Astrocyte (in vitro differentiated cells and primary cell): ENCODE measurements at regions not wholly inside any gene's neighbourhood (a gene's known extent, or its start where the extent isn't known, plus 50 kb on each side); places are given as distances from the start of the nearest gene placed in this dataset.
"Not testable (repeated sequence)": the region's sequence is repeated elsewhere in the genome, so short reads cannot be mapped to it uniquely, and the experiment has no call there.

Source experiments
- DNase-seq: peaks from one replicate; pipeline ENCODE4 v3.0.0-alpha.2; 2010; ENCODE audit warnings: low read depth
- FAIRE-seq: peaks from 2 replicates; lab custom pipeline; 2011; peaks lifted over from hg19 to GRCh38; lab: Jason Lieb, UNC
- H2AFZ ChIP-seq: 2 replicates; pipeline ENCODE4 v1.6.0; 2012; ENCODE audit warnings: low read depth, low read length, inconsistent platforms
- H3K27ac ChIP-seq: 2 replicates; pipeline ENCODE4 v1.5.1; 2011; ENCODE audit warnings: low read depth, low read length, inconsistent platforms
- H3K27me3 ChIP-seq: 2 replicates; pipeline ENCODE4 v1.6.0; 2011; ENCODE audit warnings: low read length, inconsistent platforms; ENCODE audit not compliant: insufficient read depth
- H3K36me3 ChIP-seq: 2 replicates; pipeline ENCODE4 v1.5.1; 2011; ENCODE audit warnings: low read length, inconsistent platforms; ENCODE audit not compliant: insufficient read depth
- H3K4me1 ChIP-seq: 2 replicates; pipeline ENCODE4 v1.5.1; 2011; ENCODE audit warnings: low read length, inconsistent platforms; ENCODE audit not compliant: insufficient read depth
- H3K4me2 ChIP-seq: 2 replicates; pipeline ENCODE4 v1.6.0; 2012; ENCODE audit warnings: low read length, inconsistent platforms
- H3K4me3 ChIP-seq: 2 replicates; pipeline ENCODE4 v1.5.1; 2011; ENCODE audit warnings: low read depth, mild to moderate bottlenecking, low read length, inconsistent platforms; ENCODE audit not compliant: insufficient read depth
- H3K79me2 ChIP-seq: 2 replicates; pipeline ENCODE4 v1.6.0; 2012; ENCODE audit warnings: mild to moderate bottlenecking, low read length, inconsistent platforms; ENCODE audit not compliant: insufficient read depth
- H3K9ac ChIP-seq: 2 replicates; pipeline ENCODE4 v1.6.0; 2012; ENCODE audit warnings: mild to moderate bottlenecking, low read length, inconsistent platforms
- H3K9me3 ChIP-seq: 2 replicates; pipeline ENCODE4 v1.5.1; 2012; ENCODE audit warnings: low read depth, mild to moderate bottlenecking, low read length, inconsistent platforms; ENCODE audit not compliant: insufficient read depth
- H4K20me1 ChIP-seq: 2 replicates; pipeline ENCODE4 v1.6.0; 2012; ENCODE audit warnings: low read length, inconsistent platforms; ENCODE audit not compliant: insufficient read depth
- H3K27ac Mint-ChIP-seq: one replicate; pipeline ENCODE4 v1.8.0; 2021; ENCODE audit warnings: mild to moderate bottlenecking, mixed read lengths; ENCODE audit not compliant: unreplicated experiment
- H3K27me3 Mint-ChIP-seq: one replicate; pipeline ENCODE4 v1.8.0; 2021; ENCODE audit warnings: low read depth, mixed read lengths; ENCODE audit not compliant: unreplicated experiment
- H3K36me3 Mint-ChIP-seq: one replicate; pipeline ENCODE4 v1.8.0; 2021; ENCODE audit warnings: low read depth, mixed read lengths; ENCODE audit not compliant: unreplicated experiment
- H3K4me1 Mint-ChIP-seq: one replicate; pipeline ENCODE4 v1.8.0; 2021; ENCODE audit warnings: low read depth, mixed read lengths; ENCODE audit not compliant: unreplicated experiment
- H3K4me3 Mint-ChIP-seq: one replicate; pipeline ENCODE4 v1.8.0; 2021; ENCODE audit warnings: mild to moderate bottlenecking, moderate library complexity, mixed read lengths; ENCODE audit not compliant: unreplicated experiment
- H3K9me3 Mint-ChIP-seq: one replicate; pipeline ENCODE4 v1.8.0; 2021; ENCODE audit warnings: mild to moderate bottlenecking, mixed read lengths; ENCODE audit not compliant: unreplicated experiment
- CTCF ChIP-seq: IDR thresholded peaks from 2 replicates; pipeline ENCODE4 v1.5.1; 2011; ENCODE audit warnings: low read depth, mild to moderate bottlenecking, inconsistent platforms, low read length, moderate library complexity; ENCODE audit not compliant: insufficient read depth
- EZH2 ChIP-seq: IDR thresholded peaks from 2 replicates; pipeline ENCODE4 v1.6.1; 2012; ENCODE audit warnings: mild to moderate bottlenecking, low read length, inconsistent platforms; ENCODE audit not compliant: insufficient read depth

GRCh38 chr5:109550077-109550476, 139.7 kb upstream of the MAN2A1 start:
- no peaks in the 10 kb centered on the region for H4K20me1 ChIP-seq
- no peaks in the 10 kb centered on the region for H3K9me3 ChIP-seq
- H3K4me1 Mint-ChIP-seq, result no peaks in the 10 kb centered on the region

GRCh38 chr5:109546461-109546860, 136.7 kb upstream of the PJA2 start:
- Mint-ChIP-seq H3K9me3 (peaks cover 6% of the 10 kb centered on the region), H3K27ac (no peak overlapping the region), H3K36me3 (no peaks in the 10 kb centered on the region), H3K4me1 (no peaks in the 10 kb centered on the region), H3K27me3 (peaks cover 2% of the 10 kb centered on the region), H3K4me3 (no peak overlapping the region)
- H3K79me2 ChIP-seq, result no peaks in the 10 kb centered on the region
- TF ChIP-seq EZH2 (no peak), CTCF (no peak)
- no peaks in the 10 kb centered on the region for H4K20me1 ChIP-seq
- no peak overlapping the region for H3K4me2 ChIP-seq
- no peaks in the 10 kb centered on the region for H3K36me3 ChIP-seq
- no peaks in the 10 kb centered on the region for H3K4me1 ChIP-seq
- H3K27me3 ChIP-seq, result no peaks in the 10 kb centered on the region
- FAIRE-seq (no peak), DNase-seq (no peak)
- no peaks in the 10 kb centered on the region for H3K9me3 ChIP-seq
- H3K9ac ChIP-seq, result no peak overlapping the region
- H3K4me3 ChIP-seq, result no peak overlapping the region
- H3K27ac ChIP-seq, result no peak overlapping the region
- no peak overlapping the region for H2AFZ ChIP-seq

More at GRCh38 chr5:109550077-109550476, 139.7 kb upstream of the MAN2A1 start:
- no peak overlapping the region for H2AFZ ChIP-seq
- no peak overlapping the region for H3K4me2 ChIP-seq
- H3K79me2 ChIP-seq, result no peaks in the 10 kb centered on the region
- H3K36me3 ChIP-seq, result no peaks in the 10 kb centered on the region
- TF ChIP-seq CTCF (no peak), EZH2 (no peak)
- FAIRE-seq (no peak), DNase-seq (no peak)
- Mint-ChIP-seq H3K4me3 (no peak overlapping the region), H3K27me3 (no peaks in the 10 kb centered on the region), H3K9me3 (peaks cover 11% of the 10 kb centered on the region), H3K27ac (no peak overlapping the region), H3K36me3 (no peaks in the 10 kb centered on the region)
- H3K4me1 ChIP-seq, result no peaks in the 10 kb centered on the region
- no peak overlapping the region for H3K27ac ChIP-seq
- no peak overlapping the region for H3K4me3 ChIP-seq
- no peak overlapping the region for H3K9ac ChIP-seq
- H3K27me3 ChIP-seq, result no peaks in the 10 kb centered on the region

GRCh38 chr5:109544873-109545272, 135.1 kb upstream of the PJA2 start:
- not testable (repeated sequence) for H3K9me3 Mint-ChIP-seq, H3K4me1 ChIP-seq, H3K9me3 ChIP-seq, H2AFZ ChIP-seq, H3K27me3 ChIP-seq, H3K27ac Mint-ChIP-seq, FAIRE-seq, H3K4me1 Mint-ChIP-seq, H3K36me3 Mint-ChIP-seq, H3K4me3 Mint-ChIP-seq, H3K9ac ChIP-seq, H4K20me1 ChIP-seq, H3K4me2 ChIP-seq, H3K27me3 Mint-ChIP-seq, H3K79me2 ChIP-seq, H3K36me3 ChIP-seq, DNase-seq, H3K27ac ChIP-seq, H3K4me3 ChIP-seq

- not testable (repeated sequence) for H4K20me1 ChIP-seq
Measured at GRCh38 chr5:109538692-109539091, 128.9 kb upstream of the PJA2 start.

GRCh38 chr5:109535090-109535489, 125.3 kb upstream of the PJA2 start:
- H3K4me2 ChIP-seq, H3K27me3 ChIP-seq, H2AFZ ChIP-seq, H3K9ac ChIP-seq, DNase-seq, H3K36me3 Mint-ChIP-seq, H3K9me3 Mint-ChIP-seq, H3K4me3 Mint-ChIP-seq, H3K4me1 ChIP-seq, H3K79me2 ChIP-seq, H3K27ac Mint-ChIP-seq, FAIRE-seq, H3K27me3 Mint-ChIP-seq, H3K36me3 ChIP-seq, H3K9me3 ChIP-seq, H4K20me1 ChIP-seq, H3K27ac ChIP-seq, H3K4me3 ChIP-seq: not testable (repeated sequence)
- peaks cover 12% of the 10 kb centered on the region for H3K4me1 Mint-ChIP-seq

More at GRCh38 chr5:109538692-109539091, 128.9 kb upstream of the PJA2 start:
- H3K9ac ChIP-seq, H3K4me1 ChIP-seq, H3K36me3 ChIP-seq, H2AFZ ChIP-seq, H3K27me3 ChIP-seq, H3K27ac Mint-ChIP-seq, H3K9me3 Mint-ChIP-seq, H3K27ac ChIP-seq, DNase-seq, FAIRE-seq, H3K4me2 ChIP-seq, H3K4me3 ChIP-seq, H3K27me3 Mint-ChIP-seq, H3K79me2 ChIP-seq, H3K4me1 Mint-ChIP-seq, H3K9me3 ChIP-seq, H3K4me3 Mint-ChIP-seq, H3K36me3 Mint-ChIP-seq: not testable (repeated sequence)
